Activated CD4-positive, alpha-beta memory T cell treated with anti-CD3 and anti-CD28 coated beads, Interleukin-2, amount 10 ng/mL, durations not matched to agents 7 days and 5 days (primary cell): ENCODE measurements at regions not wholly inside any gene's neighbourhood (a gene's known extent, or its start where the extent isn't known, plus 50 kb on each side); places are given as distances from the start of the nearest gene placed in this dataset.
"Not testable (repeated sequence)": the region's sequence is repeated elsewhere in the genome, so short reads cannot be mapped to it uniquely, and the experiment has no call there.

Experiments used
- CTCF ChIA-PET: fragments of 350-600 bp; sonication (Branson Sonifier 250); formaldehyde crosslinking; loops from one replicate; lab custom pipeline; 2021; ENCODE audit warnings: antibody characterized with exemption, inconsistent platforms; lab: Charles Lee
- POLR2A ChIA-PET: fragments of 350-600 bp; sonication (Branson Sonifier 250); formaldehyde crosslinking; loops from one replicate; lab custom pipeline; 2021; ENCODE audit warnings: antibody characterized with exemption; lab: Charles Lee
- DNase-seq: peaks from one replicate; pipeline ENCODE4 v3.0.0-alpha.2; 2020
- H3K27ac Mint-ChIP-seq: one replicate; pipeline ENCODE4 v1.8.0; 2021; ENCODE audit warnings: mild to moderate bottlenecking, mixed read lengths
- H3K27me3 Mint-ChIP-seq: one replicate; pipeline ENCODE4 v1.8.0; 2021; ENCODE audit warnings: mixed read lengths
- H3K36me3 Mint-ChIP-seq: one replicate; pipeline ENCODE4 v1.8.0; 2021; ENCODE audit warnings: low read depth, mixed read lengths
- H3K4me1 Mint-ChIP-seq: one replicate; pipeline ENCODE4 v1.8.0; 2021; ENCODE audit warnings: mixed read lengths
- H3K4me3 Mint-ChIP-seq: one replicate; pipeline ENCODE4 v1.8.0; 2021; ENCODE audit warnings: mild to moderate bottlenecking, mixed read lengths
- H3K9me3 Mint-ChIP-seq: one replicate; pipeline ENCODE4 v1.8.0; 2021; ENCODE audit warnings: mixed read lengths

GRCh38 chr6:11447265-11447664, 90.3 kb upstream of the TMEM170B start:
- Mint-ChIP-seq H3K4me3 (no peak overlapping the region), H3K36me3 (peaks cover 3% of the 10 kb centered on the region), H3K9me3 (peaks cover 11% of the 10 kb centered on the region), H3K27ac (no peak overlapping the region), H3K4me1 (no peaks in the 10 kb centered on the region), H3K27me3 (peaks cover 2% of the 10 kb centered on the region)
- DNase-seq, result no peak
- POLR2A ChIA-PET, result no interaction called here
- CTCF ChIA-PET, result no interaction called here

GRCh38 chr6:11445146-11445545, 92.4 kb upstream of the TMEM170B start:
- no peak for DNase-seq
- ChIA-PET POLR2A (interaction anchor here (1.1 kb wide), 1 partner anchor 91 kb away, joined by 3 read pairs; no protein-coding TSS in a partner anchor), CTCF (no interaction called here)
- Mint-ChIP-seq H3K27me3 (peaks cover 2% of the 10 kb centered on the region), H3K9me3 (peaks cover 9% of the 10 kb centered on the region), H3K27ac (no peak overlapping the region), H3K4me1 (no peaks in the 10 kb centered on the region), H3K36me3 (peaks cover 3% of the 10 kb centered on the region), H3K4me3 (no peak overlapping the region)

DNA sequence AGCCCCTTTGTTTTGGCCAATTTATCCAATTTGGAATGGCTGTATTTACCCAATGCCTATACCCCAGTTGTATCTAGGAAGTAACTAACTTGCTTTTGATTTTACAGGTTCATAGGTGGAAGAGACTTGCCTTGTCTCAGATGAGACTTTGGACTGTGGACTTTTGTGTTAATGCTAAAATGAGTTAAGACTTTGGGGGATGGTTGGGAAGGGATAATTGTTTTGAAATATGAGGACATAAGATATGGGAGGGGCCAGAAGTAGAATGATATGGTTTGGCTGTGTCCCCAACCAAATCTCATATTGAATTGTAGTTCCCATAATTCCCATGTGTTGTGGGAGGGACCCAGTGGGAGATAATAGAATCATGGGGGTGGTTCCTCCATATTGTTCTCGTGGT, 94.4 kb upstream of the TMEM170B start:
- H3K27ac Mint-ChIP-seq, H3K4me3 Mint-ChIP-seq, H3K9me3 Mint-ChIP-seq, POLR2A ChIA-PET, H3K36me3 Mint-ChIP-seq, H3K27me3 Mint-ChIP-seq, CTCF ChIA-PET, DNase-seq: not testable (repeated sequence)
- H3K4me1 Mint-ChIP-seq, result peaks cover 14% of the 10 kb centered on the region

- H3K4me3 Mint-ChIP-seq, result no peak overlapping the region
- no peak overlapping the region for H3K27ac Mint-ChIP-seq
- H3K9me3 Mint-ChIP-seq, result peaks cover 12% of the 10 kb centered on the region
- peaks cover 2% of the 10 kb centered on the region for H3K27me3 Mint-ChIP-seq
- ChIA-PET POLR2A (no interaction called here), CTCF (no interaction called here)
- peaks cover 16% of the 10 kb centered on the region for H3K4me1 Mint-ChIP-seq
- no peak for DNase-seq
- peaks cover 3% of the 10 kb centered on the region for H3K36me3 Mint-ChIP-seq
Observed at GRCh38 chr6:11442495-11442894, 95.1 kb upstream of the TMEM170B start.

GRCh38 chr6:11439876-11440275, 97.7 kb upstream of the TMEM170B start:
- POLR2A ChIA-PET, result interaction anchor here (1.0 kb wide), 1 partner anchor 27 kb away, joined by 6 read pairs; no protein-coding TSS in a partner anchor

GRCh38 chr6:11439017-11439420, 98.5 kb upstream of the TMEM170B start:
- H3K27ac Mint-ChIP-seq, result no peak overlapping the region
- no peaks in the 10 kb centered on the region for H3K27me3 Mint-ChIP-seq
- peaks cover 14% of the 10 kb centered on the region for H3K9me3 Mint-ChIP-seq
- peaks cover 16% of the 10 kb centered on the region for H3K4me1 Mint-ChIP-seq
- H3K36me3 Mint-ChIP-seq, result peaks cover 3% of the 10 kb centered on the region
- H3K4me3 Mint-ChIP-seq, result no peak overlapping the region
- ChIA-PET CTCF (no interaction called here), POLR2A (interaction anchor here (1.0 kb wide), 1 partner anchor 26 kb away, joined by 6 read pairs; no protein-coding TSS in a partner anchor)
- no peak for DNase-seq

More at GRCh38 chr6:11439876-11440275, 97.7 kb upstream of the TMEM170B start:
- Mint-ChIP-seq H3K27me3 (no peaks in the 10 kb centered on the region), H3K4me3 (no peak overlapping the region), H3K36me3 (peaks cover 3% of the 10 kb centered on the region), H3K4me1 (peaks cover 16% of the 10 kb centered on the region), H3K9me3 (peaks cover 14% of the 10 kb centered on the region), H3K27ac (no peak overlapping the region)
- no peak for DNase-seq
- CTCF ChIA-PET, result no interaction called here

DNA sequence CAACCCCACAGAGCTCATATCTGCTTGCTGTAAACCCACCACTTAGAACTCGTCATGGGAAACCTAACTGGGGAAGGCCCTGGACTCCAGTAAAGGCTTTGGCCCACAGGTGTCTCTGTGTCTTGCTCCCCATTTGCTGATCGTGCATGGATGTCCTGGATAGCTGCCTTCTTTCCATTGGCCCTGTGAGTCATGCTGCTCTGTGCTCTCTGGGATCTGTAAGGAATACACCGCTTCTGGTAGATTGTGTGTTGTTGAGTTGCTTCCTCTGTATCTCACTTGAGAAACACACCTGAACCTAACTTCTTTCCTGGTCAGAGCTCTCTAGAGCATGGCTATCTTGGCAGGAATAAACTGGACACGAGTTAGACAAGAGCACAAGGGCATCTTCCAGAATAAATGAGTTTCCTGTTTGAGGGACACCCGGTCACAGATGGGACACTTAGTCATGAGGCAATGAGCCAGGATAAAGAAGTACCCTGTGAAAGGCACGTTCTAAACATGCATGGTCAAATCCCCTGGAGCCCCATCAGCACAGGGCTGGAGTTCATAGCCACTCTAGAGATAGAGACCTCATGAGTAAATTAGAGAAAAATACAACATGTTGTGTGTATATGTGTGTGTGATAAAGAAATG, 99.6 kb upstream of the TMEM170B start:
- Mint-ChIP-seq H3K27ac (no peak overlapping the region), H3K4me3 (no peak overlapping the region), H3K27me3 (no peaks in the 10 kb centered on the region), H3K9me3 (peaks cover 11% of the 10 kb centered on the region), H3K36me3 (no peaks in the 10 kb centered on the region), H3K4me1 (peaks cover 16% of the 10 kb centered on the region)
- no peak for DNase-seq
- ChIA-PET CTCF (no interaction called here), POLR2A (no interaction called here)

DNA sequence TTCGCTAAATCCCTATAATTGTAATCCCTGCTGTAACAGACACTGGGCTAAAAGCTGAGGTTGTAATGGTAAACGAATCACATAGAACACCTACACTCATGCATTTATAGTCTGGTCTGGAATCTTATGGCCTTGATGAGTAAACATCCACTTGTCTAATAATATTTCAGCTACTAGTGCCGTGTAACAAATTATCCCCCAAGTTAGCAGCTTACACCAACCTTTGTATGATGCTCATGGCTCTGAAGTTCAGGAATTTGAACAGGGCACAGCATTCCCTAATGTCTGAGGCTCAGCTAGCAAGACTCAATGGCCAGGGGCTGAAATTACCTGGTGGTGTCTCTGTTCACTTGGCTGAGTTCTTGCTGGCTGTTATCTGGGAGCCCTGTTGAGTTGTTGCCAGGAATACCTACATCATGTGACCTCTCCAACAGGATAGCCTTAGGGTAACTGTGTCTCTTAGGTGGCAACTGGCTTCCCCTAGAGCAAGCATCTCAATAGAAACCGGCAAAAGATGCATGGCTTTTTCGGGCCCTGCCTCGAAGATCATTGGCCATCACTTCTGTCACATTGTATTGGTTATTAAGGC, 100.9 kb upstream of the TMEM170B start:
- no peaks in the 10 kb centered on the region for H3K36me3 Mint-ChIP-seq
- DNase-seq, result no peak
- ChIA-PET POLR2A (no interaction called here), CTCF (no interaction called here)
- no peak overlapping the region for H3K4me3 Mint-ChIP-seq
- H3K9me3 Mint-ChIP-seq, result peaks cover 8% of the 10 kb centered on the region
- no peaks in the 10 kb centered on the region for H3K27me3 Mint-ChIP-seq
- H3K27ac Mint-ChIP-seq, result no peak overlapping the region
- peaks cover 16% of the 10 kb centered on the region for H3K4me1 Mint-ChIP-seq

- Mint-ChIP-seq H3K36me3 (no peaks in the 10 kb centered on the region), H3K27me3 (no peaks in the 10 kb centered on the region), H3K4me3 (no peak overlapping the region), H3K27ac (no peak overlapping the region), H3K4me1 (peaks cover 15% of the 10 kb centered on the region), H3K9me3 (peaks cover 6% of the 10 kb centered on the region)
- DNase-seq, result no peak
- ChIA-PET POLR2A (no interaction called here), CTCF (no interaction called here)
Observed at GRCh38 chr6:11434565-11435326, 102.8 kb upstream of the TMEM170B start.

DNA sequence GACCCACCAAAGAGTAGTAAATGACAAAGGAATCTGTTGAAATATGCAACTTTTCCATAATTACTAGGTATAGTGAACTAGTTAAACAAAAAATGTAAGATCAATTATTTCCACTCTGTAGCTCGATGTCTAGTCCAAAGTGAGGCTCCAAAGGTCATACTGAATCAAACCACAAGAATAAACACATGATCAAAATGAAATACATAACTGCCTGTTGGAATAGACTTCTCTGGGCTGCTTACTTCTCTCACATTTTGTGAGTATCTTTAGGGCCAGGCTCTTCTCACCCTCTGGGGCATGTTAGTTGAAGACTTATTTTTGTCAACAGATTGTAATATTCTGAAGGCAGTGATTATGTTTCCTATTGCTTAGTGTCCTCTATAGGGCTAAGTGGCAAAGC, 103.7 kb upstream of the TMEM170B start:
- H3K27ac Mint-ChIP-seq, result no peak overlapping the region
- ChIA-PET CTCF (no interaction called here), POLR2A (no interaction called here)
- H3K4me3 Mint-ChIP-seq, result no peak overlapping the region
- H3K36me3 Mint-ChIP-seq, result no peaks in the 10 kb centered on the region
- no peaks in the 10 kb centered on the region for H3K27me3 Mint-ChIP-seq
- peaks cover 6% of the 10 kb centered on the region for H3K9me3 Mint-ChIP-seq
- H3K4me1 Mint-ChIP-seq, result peaks cover 16% of the 10 kb centered on the region
- no peak for DNase-seq

- Mint-ChIP-seq H3K27ac (no peak overlapping the region), H3K9me3 (peaks cover 5% of the 10 kb centered on the region), H3K4me3 (no peak overlapping the region), H3K27me3 (no peaks in the 10 kb centered on the region), H3K36me3 (no peaks in the 10 kb centered on the region), H3K4me1 (peaks cover 19% of the 10 kb centered on the region)
- ChIA-PET CTCF (no interaction called here), POLR2A (no interaction called here)
- no peak for DNase-seq
Observed at GRCh38 chr6:11432713-11433450, 104.7 kb upstream of the TMEM170B start.

DNA sequence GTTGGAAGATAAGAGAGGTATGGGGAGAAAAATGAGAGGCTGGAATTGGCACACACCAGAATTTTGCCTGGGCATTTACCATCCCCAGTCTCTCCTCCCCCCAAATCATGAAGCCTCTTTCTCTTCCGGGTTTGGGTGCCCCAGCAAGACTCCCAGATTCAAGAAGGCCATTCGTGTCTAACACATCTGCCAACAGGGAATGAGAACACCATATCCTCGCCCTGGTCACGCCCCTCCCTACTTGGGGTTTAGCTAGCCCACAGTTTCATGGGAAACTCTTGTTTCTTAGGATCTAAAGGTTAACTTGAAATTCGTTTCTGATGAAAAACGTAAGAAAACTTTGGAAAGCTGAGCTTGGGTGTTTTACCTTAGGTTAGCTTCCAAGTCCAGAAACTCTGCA, 105.5 kb upstream of the TMEM170B start:
- Mint-ChIP-seq H3K36me3 (no peaks in the 10 kb centered on the region), H3K9me3 (peaks cover 2% of the 10 kb centered on the region), H3K4me1 (peaks cover 22% of the 10 kb centered on the region), H3K27me3 (no peaks in the 10 kb centered on the region), H3K27ac (no peak overlapping the region), H3K4me3 (no peak overlapping the region)
- no peak for DNase-seq
- POLR2A ChIA-PET, result interaction anchor here (0.8 kb wide), 2 partner anchors 8 to 18 kb away, joined by 3 to 4 read pairs; no protein-coding TSS in a partner anchor
- CTCF ChIA-PET, result no interaction called here

- Mint-ChIP-seq H3K4me3 (no peak overlapping the region), H3K27me3 (no peaks in the 10 kb centered on the region), H3K4me1 (peaks cover 22% of the 10 kb centered on the region), H3K27ac (no peak overlapping the region), H3K36me3 (no peaks in the 10 kb centered on the region), H3K9me3 (no peaks in the 10 kb centered on the region)
- no peak for DNase-seq
- CTCF ChIA-PET, result no interaction called here
- POLR2A ChIA-PET, result interaction anchor here (0.8 kb wide), 2 partner anchors 7 to 17 kb away, joined by 3 to 4 read pairs; no protein-coding TSS in a partner anchor
Observed at GRCh38 chr6:11431455-11431937, 106.1 kb upstream of the TMEM170B start.
